GM12892 (cell line): ENCODE measurements at regions not wholly inside any gene's neighbourhood (a gene's known extent, or its start where the extent isn't known, plus 50 kb on each side); places are given as distances from the start of the nearest gene placed in this dataset.

Experiments
- POLR2A ChIP-seq: IDR thresholded peaks from 2 replicates; pipeline ENCODE4 v1.6.1; 2011; ENCODE audit warnings: low read depth, low read length, control low read depth
- TAF1 ChIP-seq: IDR thresholded peaks from 2 replicates; pipeline ENCODE4 v1.6.1; 2011; ENCODE audit warnings: low read depth, mild to moderate bottlenecking, control low read depth, low read length, borderline replicate concordance

GRCh38 chr10:24047176-24047575 lies 161.8 kb upstream of the KIAA1217 start:
- TF ChIP-seq TAF1 = no peak
- no peak for TF ChIP-seq POLR2A
